ENCODE measurements at regions not wholly inside any gene's neighbourhood (a gene's known extent, or its start where the extent isn't known, plus 50 kb on each side); places are given as distances from the start of the nearest gene placed in this dataset.

GRCh38 chr22:22168190-22168940 lies 76.2 kb upstream of the VPREB1 start:
- DNase-seq (ENCODE audit: unreplicated experiment): peak; percentile 53
- ChIA-PET POLR2A (interaction anchor here (0.8 kb wide), 1 partner anchor 107 kb away, joined by 3 read pairs; no protein-coding TSS in a partner anchor), CTCF (no interaction called here)
- Mint-ChIP-seq H3K4me1 (ENCODE audit: insufficient read depth, unreplicated experiment) (no peaks in the 10 kb centered on the region), H3K4me3 (ENCODE audit: unreplicated experiment) (peak overlapping the region; percentile 14), H3K9me3 (ENCODE audit: unreplicated experiment) (no peaks in the 10 kb centered on the region), H3K27ac (ENCODE audit: low read depth, unreplicated experiment) (no peak overlapping the region), H3K36me3 (ENCODE audit: insufficient read depth, unreplicated experiment) (no peaks in the 10 kb centered on the region), H3K27me3 (ENCODE audit: insufficient read depth, unreplicated experiment) (peaks cover 54% of the 10 kb centered on the region)
- intact Hi-C loops (cut with micrococcal nuclease): no loop called here
- no peak for TF ChIP-seq CTCF (IDR thresholded peaks at IDR 0.05; ENCODE audit: unreplicated experiment)
- no TSS peak for BruUV-seq (replicated peaks)

- no TSS peak for BruUV-seq (replicated peaks)
- Mint-ChIP-seq H3K9me3 (ENCODE audit: unreplicated experiment) (no peaks in the 10 kb centered on the region), H3K36me3 (ENCODE audit: insufficient read depth, unreplicated experiment) (no peaks in the 10 kb centered on the region), H3K27ac (ENCODE audit: low read depth, unreplicated experiment) (no peak overlapping the region), H3K4me1 (ENCODE audit: insufficient read depth, unreplicated experiment) (no peaks in the 10 kb centered on the region), H3K27me3 (ENCODE audit: insufficient read depth, unreplicated experiment) (peaks cover 60% of the 10 kb centered on the region), H3K4me3 (ENCODE audit: unreplicated experiment) (no peak overlapping the region)
- DNase-seq (ENCODE audit: unreplicated experiment): no peak
- TF ChIP-seq CTCF (IDR thresholded peaks at IDR 0.05; ENCODE audit: unreplicated experiment): no peak
- intact Hi-C loops (cut with micrococcal nuclease): no loop called here
- ChIA-PET POLR2A (no interaction called here), CTCF (no interaction called here)
These were observed 76.8 kb upstream of the VPREB1 start for GRCh38 chr22:22167791-22168189.

GRCh38 chr22:22166941-22167713 lies 77.5 kb upstream of the VPREB1 start:
- Mint-ChIP-seq H3K4me3 (ENCODE audit: unreplicated experiment) (no peak overlapping the region), H3K4me1 (ENCODE audit: insufficient read depth, unreplicated experiment) (no peaks in the 10 kb centered on the region), H3K36me3 (ENCODE audit: insufficient read depth, unreplicated experiment) (no peaks in the 10 kb centered on the region), H3K27ac (ENCODE audit: low read depth, unreplicated experiment) (no peak overlapping the region), H3K27me3 (ENCODE audit: insufficient read depth, unreplicated experiment) (peaks cover 66% of the 10 kb centered on the region), H3K9me3 (ENCODE audit: unreplicated experiment) (no peaks in the 10 kb centered on the region)
- no TSS peak for BruUV-seq (replicated peaks)
- no peak for DNase-seq (ENCODE audit: unreplicated experiment)
- TF ChIP-seq CTCF (IDR thresholded peaks at IDR 0.05; ENCODE audit: unreplicated experiment): no peak
- POLR2A ChIA-PET: no interaction called here
- intact Hi-C loops (cut with micrococcal nuclease): no loop called here
- CTCF ChIA-PET: no interaction called here

GRCh38 chr22:22165936-22166710 lies 78.5 kb upstream of the VPREB1 start:
- intact Hi-C loops (cut with micrococcal nuclease): no loop called here
- BruUV-seq (replicated peaks): no TSS peak
- Mint-ChIP-seq H3K36me3 (ENCODE audit: insufficient read depth, unreplicated experiment) (no peaks in the 10 kb centered on the region), H3K27ac (ENCODE audit: low read depth, unreplicated experiment) (no peak overlapping the region), H3K4me3 (ENCODE audit: unreplicated experiment) (no peak overlapping the region), H3K4me1 (ENCODE audit: insufficient read depth, unreplicated experiment) (no peaks in the 10 kb centered on the region), H3K9me3 (ENCODE audit: unreplicated experiment) (no peaks in the 10 kb centered on the region), H3K27me3 (ENCODE audit: insufficient read depth, unreplicated experiment) (peaks cover 70% of the 10 kb centered on the region)
- ChIA-PET CTCF (interaction anchor here (1.0 to 1.1 kb wide), 2 partner anchors 9 to 421 kb away, joined by 4 to 5 read pairs; no protein-coding TSS in a partner anchor), POLR2A (no interaction called here)
- no peak for TF ChIP-seq CTCF (IDR thresholded peaks at IDR 0.05; ENCODE audit: unreplicated experiment)
- DNase-seq (ENCODE audit: unreplicated experiment): no peak

All from MCF 10A (cell line).